ENCODE measurements at regions not wholly inside any gene's neighbourhood (a gene's known extent, or its start where the extent isn't known, plus 50 kb on each side); places are given as distances from the start of the nearest gene placed in this dataset.

DNA sequence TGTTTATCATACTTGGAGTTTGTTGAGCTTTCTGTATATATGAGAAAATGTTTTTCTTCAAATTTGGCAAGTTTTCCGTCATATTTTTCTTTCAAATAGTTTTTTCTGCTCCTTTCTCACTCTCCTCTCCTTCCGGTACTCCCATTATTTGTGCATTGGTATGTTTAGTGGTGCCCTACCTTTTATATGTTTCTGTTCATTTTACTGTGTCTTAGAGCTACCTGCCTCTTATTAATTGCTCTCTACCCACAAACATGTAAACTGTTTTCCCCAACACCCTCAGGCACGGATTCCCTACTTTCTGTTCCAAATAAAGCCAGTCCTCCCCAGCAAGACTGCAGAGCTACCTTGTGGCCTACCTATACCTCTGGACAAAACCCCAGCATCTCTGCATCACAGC, 60.6 kb upstream of the S1PR3 start:
- ChIA-PET CTCF (no interaction called here), POLR2A (ENCODE audit: unreplicated experiment) (no interaction called here)
- no peak overlapping the region for H3K27ac ChIP-seq (ENCODE audit: insufficient read depth, low read length)
- peaks cover 11% of the 10 kb centered on the region for H3K27me3 ChIP-seq (ENCODE audit: control insufficient read depth, insufficient read depth, low read length)
- dilution Hi-C loops (cut with HindIII; ENCODE audit: low sequenced_read_pairs, unreplicated experiment) = no loop called here
- H2AK5ac ChIP-seq (ENCODE audit: low read depth, low read length) = no peak overlapping the region
- no peaks in the 10 kb centered on the region for H3K36me3 ChIP-seq (ENCODE audit: control insufficient read depth, insufficient read depth, low read length)
- intact Hi-C loops (cut with micrococcal nuclease) = no loop called here
- no peak overlapping the region for H4K5ac ChIP-seq (ENCODE audit: low read depth, low read length)
- H3K4me1 ChIP-seq (ENCODE audit: control insufficient read depth, insufficient read depth, low read length) = peaks cover 4% of the 10 kb centered on the region; the same call in 1 of the 2 replicates
- H3K23ac ChIP-seq (ENCODE audit: low read depth, low read length) = no peak overlapping the region
- no CpG with 5 or more reads among the region's 3 CpGs for WGBS, 2 experiments (ENCODE audit: extremely low coverage in 2 of 2, insufficient read length in 1 of 2)
- no peak overlapping the region for H3K14ac ChIP-seq (replicated peaks; ENCODE audit: low read depth, low read length)
- BruUV-seq (replicated peaks) = no TSS peak
- H2AK9ac ChIP-seq (replicated peaks; ENCODE audit: low read depth, low read length, poor library complexity) = no peak overlapping the region
- H2BK20ac ChIP-seq (ENCODE audit: low read depth, low read length) = no peak overlapping the region
- H4K91ac ChIP-seq (ENCODE audit: insufficient read depth, low read depth, low read length) = no peak overlapping the region
- H3K4ac ChIP-seq (ENCODE audit: low read depth, low read length) = no peak overlapping the region
- H2BK5ac ChIP-seq (ENCODE audit: low read depth, low read length, poor library complexity, severe bottlenecking) = no peak overlapping the region
- DNase-seq (no peak), ATAC-seq (ENCODE audit: low read depth) (no peak)
- no peak overlapping the region for H3K9ac ChIP-seq (ENCODE audit: low read depth, low read length)
- H2BK15ac ChIP-seq (ENCODE audit: low read depth, low read length) = no peak overlapping the region
- H3K9me1 ChIP-seq (ENCODE audit: insufficient read depth, low read length) = no peaks in the 10 kb centered on the region
- no peak overlapping the region for H3K4me2 ChIP-seq (ENCODE audit: low read depth, low read length)
- no peak overlapping the region for H2AFZ ChIP-seq (replicated peaks; ENCODE audit: low read length, poor library complexity)
- H3K79me1 ChIP-seq (ENCODE audit: low read depth in 1 of 2, low read length in 2 of 2) = no peaks in the 10 kb centered on the region
- no peaks in the 10 kb centered on the region for H4K20me1 ChIP-seq (ENCODE audit: insufficient read depth, low read length)
- no peak overlapping the region for H3K4me3 ChIP-seq (ENCODE audit: insufficient read depth, low read depth, low read length)
- no peak for TF ChIP-seq CHD1 (IDR thresholded peaks at IDR 0.05; ENCODE audit: low read depth, low read length)
- no peak for TF ChIP-seq FOS (IDR thresholded peaks at IDR 0.05; ENCODE audit: low read depth, low read length)
- TF ChIP-seq, protein P1, sequence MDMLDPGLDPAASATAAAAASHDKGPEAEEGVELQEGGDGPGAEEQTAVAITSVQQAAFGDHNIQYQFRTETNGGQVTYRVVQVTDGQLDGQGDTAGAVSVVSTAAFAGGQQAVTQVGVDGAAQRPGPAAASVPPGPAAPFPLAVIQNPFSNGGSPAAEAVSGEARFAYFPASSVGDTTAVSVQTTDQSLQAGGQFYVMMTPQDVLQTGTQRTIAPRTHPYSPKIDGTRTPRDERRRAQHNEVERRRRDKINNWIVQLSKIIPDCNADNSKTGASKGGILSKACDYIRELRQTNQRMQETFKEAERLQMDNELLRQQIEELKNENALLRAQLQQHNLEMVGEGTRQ (IDR thresholded peaks at IDR 0.05; ENCODE audit: low read depth, low read length) = no peak
- TF ChIP-seq, protein P2, sequence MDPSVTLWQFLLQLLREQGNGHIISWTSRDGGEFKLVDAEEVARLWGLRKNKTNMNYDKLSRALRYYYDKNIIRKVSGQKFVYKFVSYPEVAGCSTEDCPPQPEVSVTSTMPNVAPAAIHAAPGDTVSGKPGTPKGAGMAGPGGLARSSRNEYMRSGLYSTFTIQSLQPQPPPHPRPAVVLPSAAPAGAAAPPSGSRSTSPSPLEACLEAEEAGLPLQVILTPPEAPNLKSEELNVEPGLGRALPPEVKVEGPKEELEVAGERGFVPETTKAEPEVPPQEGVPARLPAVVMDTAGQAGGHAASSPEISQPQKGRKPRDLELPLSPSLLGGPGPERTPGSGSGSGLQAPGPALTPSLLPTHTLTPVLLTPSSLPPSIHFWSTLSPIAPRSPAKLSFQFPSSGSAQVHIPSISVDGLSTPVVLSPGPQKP (IDR thresholded peaks at IDR 0.05; ENCODE audit: borderline replicate concordance, low read depth, low read length) = no peak
- TF ChIP-seq MAZ (IDR thresholded peaks at IDR 0.05; ENCODE audit: borderline replicate concordance, low read depth, low read length) = no peak
- TF ChIP-seq MXI1 (IDR thresholded peaks at IDR 0.05; ENCODE audit: borderline replicate concordance, low read depth, low read length) = no peak
- TF ChIP-seq RFX5 (IDR thresholded peaks at IDR 0.05; ENCODE audit: low read depth, low read length) = no peak
- in situ Hi-C loops (cut with MboI; ENCODE audit: low sequenced_read_pairs) = no loop called here
- peaks cover 7% of the 10 kb centered on the region for H3K9me3 ChIP-seq (ENCODE audit: control insufficient read depth, insufficient read depth, low read length)
- H2BK120ac ChIP-seq (ENCODE audit: low read depth, low read length) = no peak overlapping the region
- no peak overlapping the region for H4K8ac ChIP-seq (ENCODE audit: low read depth in 2 of 2, low read length in 2 of 2)
- H3K18ac ChIP-seq (ENCODE audit: low read depth, low read length) = no peak overlapping the region
- no peak overlapping the region for H3K56ac ChIP-seq (ENCODE audit: extremely low read depth, insufficient read depth, low read length)

Data from IMR-90 (cell line).